Transverse colon (tissue), 4 donors: ENCODE measurements at regions not wholly inside any gene's neighbourhood (a gene's known extent, or its start where the extent isn't known, plus 50 kb on each side); places are given as distances from the start of the nearest gene placed in this dataset.

Source experiments
- CTCF ChIP-seq, 5 experiments: fragments of 200-600 bp in 3 of 5; fragments of 450-650 bp in 2 of 5; sonication (generic) in 3 of 5; IDR thresholded peaks; 1 replicate in 2 of 5; 2 replicates in 3 of 5; pipeline ENCODE4 v1.5.1; 2016 to 2017; ENCODE audit warnings: antibody characterized with exemption in 5 of 5, inconsistent platforms in 3 of 5, mild to moderate bottlenecking in 2 of 5, moderate library complexity in 1 of 5
- POLR2A ChIP-seq: fragments of 450-650 bp; IDR thresholded peaks from one replicate; pipeline ENCODE4 v1.6.1; 2016; ENCODE audit warnings: antibody characterized with exemption, mild to moderate bottlenecking, moderate library complexity
- POLR2AphosphoS5 ChIP-seq, 3 donors: sonication (generic); formaldehyde crosslinking; IDR thresholded peaks; one replicate each; pipeline ENCODE4 v1.6.1; 2016; ENCODE audit warnings: antibody characterized with exemption in 3 of 3

- no peak for TF ChIP-seq POLR2A
- TF ChIP-seq CTCF (IDR thresholded peaks at IDR 0.05): no peak
- no peak for TF ChIP-seq POLR2AphosphoS5 (IDR thresholded peaks at IDR 0.05)
Observed at GRCh38 chrX:121163443-121163842, 116.0 kb downstream of the GLUD2 start.
